B cell (primary cell): ENCODE measurements at regions not wholly inside any gene's neighbourhood (a gene's known extent, or its start where the extent isn't known, plus 50 kb on each side); places are given as distances from the start of the nearest gene placed in this dataset.

ENCODE experiments used
- ATAC-seq: fragments of 200-7000 bp; cut with Tn5 transposase; one replicate; pipeline ENCODE4 v1.10.0; 2021; ENCODE audit warnings: low read depth, mild to moderate bottlenecking, moderate number of reproducible peaks, moderate library complexity
- CTCF ChIA-PET: fragments of 350-600 bp; sonication (Branson Sonifier 250); formaldehyde crosslinking; loops from one replicate; lab custom pipeline; 2021; ENCODE audit warnings: antibody characterized with exemption, inconsistent platforms; lab: Charles Lee
- POLR2A ChIA-PET: fragments of 350-600 bp; sonication (Branson Sonifier 250); formaldehyde crosslinking; loops from one replicate; lab custom pipeline; 2021; ENCODE audit warnings: antibody characterized with exemption; lab: Charles Lee
- DNase-seq: peaks from one replicate; pipeline ENCODE4 v3.0.0; 2013
- H2AFZ ChIP-seq: 2 replicates; pipeline ENCODE4 v1.6.1; 2012; ENCODE audit warnings: mild to moderate bottlenecking, low read depth, low read length; ENCODE audit not compliant: insufficient read depth, poor library complexity, severe bottlenecking
- H3K27ac ChIP-seq, 2 donors: 1 replicate in 1 of 2; 2 replicates in 1 of 2; pipeline ENCODE4 v1.5.1; 2012 to 2013; ENCODE audit warnings: low read length in 2 of 2, mild to moderate bottlenecking in 2 of 2, moderate library complexity in 1 of 2
- H3K27me3 ChIP-seq, 4 experiments: fragments of 200-600 bp in 1 of 4; sonication (generic) in 1 of 4; replicated peaks in 1 of 4; 1 replicate in 2 of 4; 2 replicates in 2 of 4; pipeline versions ENCODE4 v1.6.1 to v1.7.0; 2013 to 2016; ENCODE audit warnings: low read length in 3 of 4, mild to moderate bottlenecking in 2 of 4, mixed read lengths in 1 of 4, moderate library complexity in 1 of 4; ENCODE audit not compliant: insufficient read depth in 4 of 4, control insufficient read depth in 3 of 4; ENCODE audit errors: control extremely low read depth in 1 of 4
- H3K36me3 ChIP-seq, 2 experiments: replicated peaks in 1 of 2; 1 replicate in 1 of 2; 2 replicates in 1 of 2; pipeline versions ENCODE4 v1.6.1 to v1.7.1; 2013; ENCODE audit warnings: low read length in 1 of 2; ENCODE audit not compliant: insufficient read depth in 2 of 2, control insufficient read depth in 1 of 2; ENCODE audit errors: control extremely low read depth in 1 of 2, extremely low read depth in 1 of 2
- H3K4me1 ChIP-seq, 2 donors: fragments of 200-600 bp in 1 of 2; sonication (generic) in 1 of 2; 1 replicate in 1 of 2; 2 replicates in 1 of 2; pipeline versions ENCODE4 v1.5.1 to v1.6.1; 2013 to 2017; ENCODE audit warnings: low read length in 2 of 2; ENCODE audit not compliant: control insufficient read depth in 2 of 2, insufficient read depth in 2 of 2
- H3K4me2 ChIP-seq: replicated peaks from 2 replicates; pipeline ENCODE3; 2012; ENCODE audit warnings: mild to moderate bottlenecking, low read depth, low read length; ENCODE audit not compliant: poor library complexity, severe bottlenecking
- H3K4me3 ChIP-seq, 5 experiments: fragments of 200-600 bp in 1 of 5; sonication (generic) in 1 of 5; 1 replicate in 3 of 5; 2 replicates in 2 of 5; pipeline versions ENCODE4 v1.5.1 to v1.7.0; 2011 to 2016; ENCODE audit warnings: low read length in 4 of 5, mild to moderate bottlenecking in 4 of 5, low read depth in 2 of 5, control low read depth in 1 of 5, moderate library complexity in 1 of 5; ENCODE audit not compliant: insufficient read depth in 1 of 5; ENCODE audit errors: control extremely low read depth in 1 of 5, extremely low read depth in 1 of 5
- H3K79me2 ChIP-seq: fragments of 200-600 bp; sonication (generic); one replicate; pipeline ENCODE4 v1.6.0; 2016; ENCODE audit warnings: low read length; ENCODE audit not compliant: control insufficient read depth, insufficient read depth
- H3K9ac ChIP-seq: fragments of 200-600 bp; sonication (generic); 2 replicates; pipeline ENCODE4 v1.6.1; 2017; ENCODE audit warnings: mild to moderate bottlenecking, low read length, moderate library complexity
- H3K9me3 ChIP-seq, 3 donors: one replicate each; pipeline versions ENCODE4 v1.6.1 to v1.7.1; 2013; ENCODE audit warnings: low read length in 2 of 3; ENCODE audit not compliant: control insufficient read depth in 2 of 3, insufficient read depth in 1 of 3; ENCODE audit errors: control extremely low read depth in 1 of 3
- H4K20me1 ChIP-seq: 2 replicates; pipeline ENCODE4 v1.6.0; 2012; ENCODE audit warnings: mild to moderate bottlenecking, low read length; ENCODE audit not compliant: insufficient read depth, control insufficient read depth, poor library complexity, severe bottlenecking
- H3K27ac Mint-ChIP-seq: one replicate; pipeline ENCODE4 v1.8.0; 2021; ENCODE audit warnings: mixed read lengths
- H3K27me3 Mint-ChIP-seq: one replicate; pipeline ENCODE4 v1.8.0; 2021; ENCODE audit warnings: mixed read lengths
- H3K4me1 Mint-ChIP-seq: one replicate; pipeline ENCODE4 v1.8.0; 2021; ENCODE audit warnings: mixed read lengths
- H3K4me3 Mint-ChIP-seq: one replicate; pipeline ENCODE4 v1.8.0; 2021; ENCODE audit warnings: mixed read lengths
- H3K9me3 Mint-ChIP-seq: one replicate; pipeline ENCODE4 v1.8.0; 2022; ENCODE audit warnings: mixed read lengths; ENCODE audit not compliant: insufficient read depth
- CTCF ChIP-seq: fragments of 200-600 bp; IDR thresholded peaks from one replicate; pipeline ENCODE4 v1.8.0; 2022; ENCODE audit warnings: antibody characterized with exemption, mild to moderate bottlenecking
- EZH2 ChIP-seq: IDR thresholded peaks from 2 replicates; pipeline ENCODE4 v1.6.1; 2012; ENCODE audit warnings: borderline replicate concordance, low read depth, mild to moderate bottlenecking, moderate library complexity, low read length; ENCODE audit not compliant: insufficient read depth, poor library complexity, severe bottlenecking
- WGBS: methylation state at CpG from one replicate; pipeline ENCODE4 v1.1.5; 2013; ENCODE audit warnings: missing lambda C conversion rate; ENCODE audit not compliant: insufficient coverage; 5-methylcytosine and 5-hydroxymethylcytosine counted together
- intact Hi-C: fragments of 100-400 bp; cut with micrococcal nuclease; formaldehyde crosslinking; loops from one replicate; pipeline ENCODE4 v1.10.0; 2022

GRCh38 chr1:82499022-82499421 lies 698.3 kb downstream of the ADGRL2 start:
- H4K20me1 ChIP-seq = no peaks in the 10 kb centered on the region
- no peak overlapping the region for H3K27ac ChIP-seq
- no peaks in the 10 kb centered on the region for H3K27me3 Mint-ChIP-seq

GRCh38 chr1:82494117-82494516 lies 693.4 kb downstream of the ADGRL2 start:
- intact Hi-C loops = no loop called here
- DNase-seq (no peak), ATAC-seq (no peak)
- Histone ChIP-seq H3K36me3 (no peaks in the 10 kb centered on the region), H3K4me1 (no peaks in the 10 kb centered on the region), H2AFZ (no peak overlapping the region), H3K9ac (no peak overlapping the region), H3K79me2 (no peaks in the 10 kb centered on the region), H3K27ac (no peak overlapping the region), H3K4me2 (no peak overlapping the region), H3K4me3 (no peak overlapping the region), H3K9me3 (peaks cover 6 to 9% (median 9%) of the 10 kb centered on the region in 3 donors), H4K20me1 (no peaks in the 10 kb centered on the region), H3K27me3 (no peaks in the 10 kb centered on the region)
- ChIA-PET CTCF (no interaction called here), POLR2A (no interaction called here)
- no CpG with 5 or more reads among the region's 3 CpGs for WGBS
- Mint-ChIP-seq H3K9me3 (peaks cover 10% of the 10 kb centered on the region), H3K27me3 (no peaks in the 10 kb centered on the region), H3K27ac (no peak overlapping the region), H3K4me3 (no peak overlapping the region), H3K4me1 (no peaks in the 10 kb centered on the region)
- no peak for TF ChIP-seq EZH2
- TF ChIP-seq CTCF = no peak

More at GRCh38 chr1:82499022-82499421, 698.3 kb downstream of the ADGRL2 start:
- Mint-ChIP-seq H3K9me3 (peaks cover 8% of the 10 kb centered on the region), H3K4me3 (no peak overlapping the region), H3K4me1 (no peaks in the 10 kb centered on the region), H3K27ac (no peak overlapping the region)
- Histone ChIP-seq H3K4me1 (no peaks in the 10 kb centered on the region), H3K4me2 (no peak overlapping the region), H2AFZ (no peak overlapping the region), H3K9me3 (peaks cover 4 to 9% (median 9%) of the 10 kb centered on the region in 3 donors), H3K4me3 (no peak overlapping the region), H3K79me2 (no peaks in the 10 kb centered on the region), H3K27me3 (no peaks in the 10 kb centered on the region), H3K36me3 (no peaks in the 10 kb centered on the region), H3K9ac (no peak overlapping the region)
- no peak for DNase-seq
- TF ChIP-seq EZH2 = no peak
- no peak for TF ChIP-seq CTCF
- CTCF ChIA-PET = no interaction called here
- intact Hi-C loops = no loop called here
- POLR2A ChIA-PET = no interaction called here
- no peak for ATAC-seq
